Endothelial cell of umbilical vein (primary cell): ENCODE measurements at regions not wholly inside any gene's neighbourhood (a gene's known extent, or its start where the extent isn't known, plus 50 kb on each side); places are given as distances from the start of the nearest gene placed in this dataset.

ENCODE experiments used
- CTCF ChIP-seq, 2 donors: IDR thresholded peaks; 1 replicate in 1 of 2; 2 replicates in 1 of 2; pipeline ENCODE4 v1.5.1; 2011; ENCODE audit warnings: low read length in 2 of 2, mild to moderate bottlenecking in 2 of 2, moderate library complexity in 2 of 2, control low read depth in 1 of 2, inconsistent platforms in 1 of 2, low read depth in 1 of 2; ENCODE audit not compliant: insufficient read depth in 1 of 2; ENCODE audit errors: extremely low read depth in 1 of 2
- EZH2 ChIP-seq: IDR thresholded peaks from 2 replicates; pipeline ENCODE4 v1.6.1; 2012; ENCODE audit warnings: borderline replicate concordance, low read depth, mild to moderate bottlenecking, moderate library complexity, low read length, inconsistent platforms; ENCODE audit not compliant: severe bottlenecking
- POLR2A ChIP-seq: IDR thresholded peaks from 2 replicates; pipeline ENCODE4 v1.6.1; 2012; ENCODE audit warnings: low read depth, mild to moderate bottlenecking, control low read depth, low read length
- POLR2AphosphoS5 ChIP-seq: IDR thresholded peaks from 2 replicates; pipeline ENCODE4 v1.6.1; 2012; ENCODE audit warnings: low read depth, mild to moderate bottlenecking, control low read depth, low read length, moderate library complexity; ENCODE audit not compliant: insufficient read depth

- TF ChIP-seq CTCF (IDR thresholded peaks at IDR 0.05; ENCODE audit: extremely low read depth in 1 of 2, insufficient read depth in 1 of 2, low read depth in 1 of 2, low read length in 2 of 2) (no peak), EZH2 (no peak), POLR2A (no peak), POLR2AphosphoS5 (no peak)
Measured at GRCh38 chr12:16763901-16764300, 157.9 kb upstream of the LMO3 start.
